RWPE1 (cell line): ENCODE measurements at regions not wholly inside any gene's neighbourhood (a gene's known extent, or its start where the extent isn't known, plus 50 kb on each side); places are given as distances from the start of the nearest gene placed in this dataset.

Source experiments
- CTCF ChIA-PET: fragments of 350-600 bp; sonication (Branson Sonifier 250); formaldehyde crosslinking; extraction: SDS; loops from one replicate; lab custom pipeline; 2021; lab: Yijun Ruan, JAX
- POLR2A ChIA-PET: fragments of 400-600 bp; formaldehyde crosslinking; extraction: SDS; loops from one replicate; lab custom pipeline; 2020; ENCODE audit warnings: antibody characterized with exemption; ENCODE audit not compliant: low non-redundant PET; lab: Yijun Ruan, JAX
- DNase-seq: peaks from one replicate; pipeline ENCODE4 v3.0.0; 2012; ENCODE audit warnings: low spot score
- H3K27ac ChIP-seq: fragments of 450-650 bp; 2 replicates; pipeline ENCODE4 v1.5.1; 2017
- CTCF ChIP-seq: fragments of 450-650 bp; conservative IDR thresholded peaks from 2 replicates; pipeline ENCODE4 v1.5.1; 2017; ENCODE audit warnings: low read depth, mild to moderate bottlenecking

GRCh38 chr7:116443101-116443523 lies 56.4 kb upstream of the CAV2 start:
- DNase-seq = peak; percentile 88
- TF ChIP-seq CTCF = no peak
- ChIA-PET POLR2A (no interaction called here), CTCF (interaction anchor here (0.6 to 1.7 kb wide), 4 partner anchors 20 to 207 kb away, joined by 3 to 6 read pairs (median 4); no protein-coding TSS in a partner anchor)
- H3K27ac ChIP-seq = no peak overlapping the region

- no peak overlapping the region for H3K27ac ChIP-seq
- no peak for DNase-seq
- ChIA-PET CTCF (interaction anchor here (0.6 to 1.0 kb wide), 3 partner anchors 21 to 100 kb away, joined by 3 to 5 read pairs (median 4); no protein-coding TSS in a partner anchor), POLR2A (no interaction called here)
- no peak for TF ChIP-seq CTCF
These were observed 55.9 kb upstream of the CAV2 start for GRCh38 chr7:116443646-116444045.

- no peak for DNase-seq
- no peak for TF ChIP-seq CTCF
- no peak overlapping the region for H3K27ac ChIP-seq
- ChIA-PET CTCF (no interaction called here), POLR2A (no interaction called here)
These were observed 53.9 kb upstream of the CAV2 start for GRCh38 chr7:116445447-116446211.

GRCh38 chr7:116446212-116446855 lies 53.2 kb upstream of the CAV2 start:
- TF ChIP-seq CTCF = no peak
- DNase-seq = no peak
- ChIA-PET POLR2A (no interaction called here), CTCF (interaction anchor here (0.6 to 1.0 kb wide), 2 partner anchors 30 to 132 kb away, joined by 4 read pairs; no protein-coding TSS in a partner anchor)
- H3K27ac ChIP-seq = no peak overlapping the region

- DNase-seq = no peak
- ChIA-PET POLR2A (no interaction called here), CTCF (interaction anchor here (1.0 kb wide), 1 partner anchor 29 kb away, joined by 4 read pairs; no protein-coding TSS in a partner anchor)
- no peak for TF ChIP-seq CTCF
- no peak overlapping the region for H3K27ac ChIP-seq
These were observed 52.1 kb upstream of the CAV2 start for GRCh38 chr7:116447436-116447835.
